GM12891 (cell line): ENCODE measurements at regions not wholly inside any gene's neighbourhood (a gene's known extent, or its start where the extent isn't known, plus 50 kb on each side); places are given as distances from the start of the nearest gene placed in this dataset.

Experiments used
- POLR2A ChIP-seq: IDR thresholded peaks from 2 replicates; pipeline ENCODE4 v1.6.1; 2011; ENCODE audit warnings: low read depth, low read length, control low read depth
- POLR2AphosphoS5 ChIP-seq: IDR thresholded peaks from 2 replicates; pipeline ENCODE4 v1.6.1; 2011; ENCODE audit warnings: low read depth, low read length, control low read depth
- SPI1 ChIP-seq: IDR thresholded peaks from 2 replicates; pipeline ENCODE4 v1.6.1; 2011; ENCODE audit warnings: low read depth, low read length, control low read depth
- TAF1 ChIP-seq: IDR thresholded peaks from 2 replicates; pipeline ENCODE4 v1.6.1; 2011; ENCODE audit warnings: low read depth, low read length, control low read depth

- TF ChIP-seq TAF1, result no peak
- no peak for TF ChIP-seq POLR2A
- no peak for TF ChIP-seq POLR2AphosphoS5
- TF ChIP-seq SPI1, result no peak
Measured at GRCh38 chr6:159357211-159357915, 188.2 kb downstream of the FNDC1 start.
